ENCODE measurements at regions not wholly inside any gene's neighbourhood (a gene's known extent, or its start where the extent isn't known, plus 50 kb on each side); places are given as distances from the start of the nearest gene placed in this dataset.

- DNase-seq (ENCODE audit: extremely low read depth, insufficient read length) = no peak
- TF ChIP-seq, protein P1, sequence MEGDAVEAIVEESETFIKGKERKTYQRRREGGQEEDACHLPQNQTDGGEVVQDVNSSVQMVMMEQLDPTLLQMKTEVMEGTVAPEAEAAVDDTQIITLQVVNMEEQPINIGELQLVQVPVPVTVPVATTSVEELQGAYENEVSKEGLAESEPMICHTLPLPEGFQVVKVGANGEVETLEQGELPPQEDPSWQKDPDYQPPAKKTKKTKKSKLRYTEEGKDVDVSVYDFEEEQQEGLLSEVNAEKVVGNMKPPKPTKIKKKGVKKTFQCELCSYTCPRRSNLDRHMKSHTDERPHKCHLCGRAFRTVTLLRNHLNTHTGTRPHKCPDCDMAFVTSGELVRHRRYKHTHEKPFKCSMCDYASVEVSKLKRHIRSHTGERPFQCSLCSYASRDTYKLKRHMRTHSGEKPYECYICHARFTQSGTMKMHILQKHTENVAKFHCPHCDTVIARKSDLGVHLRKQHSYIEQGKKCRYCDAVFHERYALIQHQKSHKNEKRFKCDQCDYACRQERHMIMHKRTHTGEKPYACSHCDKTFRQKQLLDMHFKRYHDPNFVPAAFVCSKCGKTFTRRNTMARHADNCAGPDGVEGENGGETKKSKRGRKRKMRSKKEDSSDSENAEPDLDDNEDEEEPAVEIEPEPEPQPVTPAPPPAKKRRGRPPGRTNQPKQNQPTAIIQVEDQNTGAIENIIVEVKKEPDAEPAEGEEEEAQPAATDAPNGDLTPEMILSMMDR (IDR thresholded peaks at IDR 0.05; ENCODE audit: insufficient read depth, low read length, poor library complexity, severe bottlenecking) = no peak
- Histone ChIP-seq H3K36me3 (ENCODE audit: control insufficient read depth, insufficient read depth, low read length) (no peaks in the 10 kb centered on the region), H3K4me3 (replicated peaks; ENCODE audit: low read depth, low read length) (no peak overlapping the region), H3K27me3 (replicated peaks; ENCODE audit: control insufficient read depth, insufficient read depth, low read length) (no peaks in the 10 kb centered on the region)
Observed at GRCh38 chr4:181951265-181951664, 291.9 kb upstream of the TENM3 start.

GRCh38 chr4:181952478-181952877 lies 290.7 kb upstream of the TENM3 start:
- no peaks in the 10 kb centered on the region for H3K36me3 ChIP-seq (ENCODE audit: control insufficient read depth, insufficient read depth, low read length)
- TF ChIP-seq, protein P1 (IDR thresholded peaks at IDR 0.05; ENCODE audit: insufficient read depth, low read length, poor library complexity, severe bottlenecking) = no peak
- no peak for DNase-seq (ENCODE audit: extremely low read depth, insufficient read length)
- H3K4me3 ChIP-seq (replicated peaks; ENCODE audit: low read depth, low read length) = no peak overlapping the region
- no peaks in the 10 kb centered on the region for H3K27me3 ChIP-seq (replicated peaks; ENCODE audit: control insufficient read depth, insufficient read depth, low read length)

DNA sequence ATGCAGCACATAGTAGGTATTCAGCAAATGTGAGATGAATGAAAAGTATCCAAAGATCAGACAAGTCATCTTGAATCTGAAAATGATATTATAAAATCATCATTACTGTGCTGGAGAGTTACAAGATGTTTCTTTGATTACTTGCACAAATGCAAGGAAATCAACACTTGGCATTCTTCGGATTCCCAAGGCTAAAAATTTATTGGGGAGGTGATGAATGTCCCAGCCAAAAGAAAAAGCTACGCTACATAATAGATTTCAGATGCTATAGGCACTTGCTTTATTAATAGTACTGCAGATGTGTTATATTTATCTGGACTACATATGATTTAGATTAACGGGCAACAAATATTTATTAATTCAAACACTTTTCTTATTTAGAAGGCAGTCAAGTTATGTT lies 286.7 kb upstream of the TENM3 start:
- no peaks in the 10 kb centered on the region for H3K36me3 ChIP-seq (ENCODE audit: control insufficient read depth, insufficient read depth, low read length)
- TF ChIP-seq, protein P1 (IDR thresholded peaks at IDR 0.05; ENCODE audit: insufficient read depth, low read length, poor library complexity, severe bottlenecking) = no peak
- no peak overlapping the region for H3K4me3 ChIP-seq (replicated peaks; ENCODE audit: low read depth, low read length)
- H3K27me3 ChIP-seq (replicated peaks; ENCODE audit: control insufficient read depth, insufficient read depth, low read length) = no peaks in the 10 kb centered on the region
- no peak for DNase-seq (ENCODE audit: extremely low read depth, insufficient read length)

- DNase-seq (ENCODE audit: extremely low read depth, insufficient read length) = no peak
- TF ChIP-seq, protein P1 (IDR thresholded peaks at IDR 0.05; ENCODE audit: insufficient read depth, low read length, poor library complexity, severe bottlenecking) = no peak
- Histone ChIP-seq H3K36me3 (ENCODE audit: control insufficient read depth, insufficient read depth, low read length) (no peaks in the 10 kb centered on the region), H3K4me3 (replicated peaks; ENCODE audit: low read depth, low read length) (no peak overlapping the region), H3K27me3 (replicated peaks; ENCODE audit: control insufficient read depth, insufficient read depth, low read length) (no peaks in the 10 kb centered on the region)
Observed at GRCh38 chr4:181957088-181957487, 286.1 kb upstream of the TENM3 start.

GRCh38 chr4:181958446-181958845 lies 284.8 kb upstream of the TENM3 start:
- TF ChIP-seq, protein P1 (IDR thresholded peaks at IDR 0.05; ENCODE audit: insufficient read depth, low read length, poor library complexity, severe bottlenecking) = no peak
- Histone ChIP-seq H3K27me3 (replicated peaks; ENCODE audit: control insufficient read depth, insufficient read depth, low read length) (no peaks in the 10 kb centered on the region), H3K36me3 (ENCODE audit: control insufficient read depth, insufficient read depth, low read length) (no peaks in the 10 kb centered on the region), H3K4me3 (replicated peaks; ENCODE audit: low read depth, low read length) (no peak overlapping the region)
- no peak for DNase-seq (ENCODE audit: extremely low read depth, insufficient read length)

DNA sequence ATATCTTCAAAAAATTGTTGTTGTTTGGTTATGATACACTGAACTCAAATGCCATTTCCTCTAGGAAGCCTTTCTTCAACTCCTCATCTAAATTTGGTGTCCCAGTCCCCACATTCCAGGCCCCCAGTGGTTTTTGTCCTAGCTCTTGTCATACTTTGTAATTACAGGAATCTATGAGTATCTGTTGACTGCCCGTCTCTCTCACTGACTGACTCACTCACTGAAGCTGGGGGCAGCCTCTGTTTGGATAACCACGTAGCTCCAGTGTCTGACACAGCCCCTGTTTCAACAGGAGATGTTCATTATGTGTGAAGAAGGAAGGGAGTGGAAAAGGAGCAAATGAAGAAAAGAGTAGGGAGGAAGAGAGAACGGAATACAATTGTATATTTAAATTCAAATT lies 284.1 kb upstream of the TENM3 start:
- Histone ChIP-seq H3K4me3 (replicated peaks; ENCODE audit: low read depth, low read length) (no peak overlapping the region), H3K36me3 (ENCODE audit: control insufficient read depth, insufficient read depth, low read length) (no peaks in the 10 kb centered on the region), H3K27me3 (replicated peaks; ENCODE audit: control insufficient read depth, insufficient read depth, low read length) (no peaks in the 10 kb centered on the region)
- DNase-seq (ENCODE audit: extremely low read depth, insufficient read length) = no peak
- TF ChIP-seq, protein P1 (IDR thresholded peaks at IDR 0.05; ENCODE audit: insufficient read depth, low read length, poor library complexity, severe bottlenecking) = no peak
